ENCODE measurements at regions not wholly inside any gene's neighbourhood (a gene's known extent, or its start where the extent isn't known, plus 50 kb on each side); places are given as distances from the start of the nearest gene placed in this dataset.

GRCh38 chr5:74476819-74477453, 163.6 kb downstream of the ENC1 start:
- DNase-seq (ENCODE audit: low read depth): no peak
- no peak for TF ChIP-seq CTCF (IDR thresholded peaks at IDR 0.05; ENCODE audit: insufficient read depth, low read depth, low read length, missing control alignments)
- H3K4me3 ChIP-seq (ENCODE audit: low read depth, low read length): no peak overlapping the region

- no peak for TF ChIP-seq CTCF (IDR thresholded peaks at IDR 0.05; ENCODE audit: insufficient read depth, low read depth, low read length, missing control alignments)
- DNase-seq (ENCODE audit: low read depth): peak; percentile 11
- no peak overlapping the region for H3K4me3 ChIP-seq (ENCODE audit: low read depth, low read length)
These were observed 164.3 kb downstream of the ENC1 start for GRCh38 chr5:74476046-74476818.

- no peak for TF ChIP-seq CTCF (IDR thresholded peaks at IDR 0.05; ENCODE audit: insufficient read depth, low read depth, low read length, missing control alignments)
- H3K4me3 ChIP-seq (ENCODE audit: low read depth, low read length): no peak overlapping the region
- DNase-seq (ENCODE audit: low read depth): no peak
These were observed 168.7 kb downstream of the ENC1 start for GRCh38 chr5:74471875-74472274.

DNA sequence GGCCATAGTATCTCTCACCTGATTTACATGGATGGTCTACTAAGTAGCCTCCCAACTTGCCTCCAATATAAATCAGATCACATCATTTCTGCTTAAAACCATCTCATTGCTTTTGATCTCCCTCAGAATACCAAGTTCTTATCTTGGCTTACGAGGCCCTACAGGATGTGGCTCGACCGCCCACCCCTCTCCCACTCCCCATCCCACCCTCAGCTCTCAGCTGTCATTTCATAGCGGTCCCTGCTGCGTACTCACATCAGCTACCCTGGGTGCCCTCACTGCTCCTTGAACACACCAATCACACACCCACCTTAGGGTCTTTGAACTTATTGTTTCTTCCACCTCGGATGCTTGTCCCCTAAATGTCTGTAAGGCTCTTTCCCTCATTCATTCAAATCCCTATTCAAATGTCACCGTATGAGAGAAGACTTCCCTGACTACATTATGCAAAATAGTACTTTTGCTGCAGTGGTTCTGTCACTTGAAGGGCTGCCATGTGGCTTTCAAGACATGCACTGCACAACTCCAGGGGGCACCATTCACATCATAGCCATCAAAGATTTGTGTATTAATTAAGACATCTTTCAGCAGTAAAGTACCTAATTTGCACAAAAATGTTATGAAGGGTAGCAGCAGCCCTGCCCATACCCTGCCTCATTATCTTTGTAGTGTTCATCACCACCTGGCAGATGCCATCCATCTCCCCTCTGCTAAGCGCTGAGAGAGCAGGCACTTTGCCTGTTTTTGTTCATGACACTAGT, 171.1 kb downstream of the ENC1 start:
- DNase-seq (ENCODE audit: low read depth): no peak
- no peak for TF ChIP-seq CTCF (IDR thresholded peaks at IDR 0.05; ENCODE audit: insufficient read depth, low read depth, low read length, missing control alignments)
- H3K4me3 ChIP-seq (ENCODE audit: low read depth, low read length): no peak overlapping the region

- no peak for DNase-seq (ENCODE audit: low read depth)
- no peak for TF ChIP-seq CTCF (IDR thresholded peaks at IDR 0.05; ENCODE audit: insufficient read depth, low read depth, low read length, missing control alignments)
These were observed 172.1 kb downstream of the ENC1 start for GRCh38 chr5:74468421-74468820.

GRCh38 chr5:74465724-74466123, 174.8 kb downstream of the ENC1 start:
- H3K4me3 ChIP-seq (ENCODE audit: low read depth, low read length): no peak overlapping the region
- DNase-seq (ENCODE audit: low read depth): peak; percentile 61
- no peak for TF ChIP-seq CTCF (IDR thresholded peaks at IDR 0.05; ENCODE audit: insufficient read depth, low read depth, low read length, missing control alignments)

More at GRCh38 chr5:74468421-74468820, 172.1 kb downstream of the ENC1 start:
- no peak overlapping the region for H3K4me3 ChIP-seq (ENCODE audit: low read depth, low read length)
